Gastroesophageal sphincter (tissue), 3 donors: ENCODE measurements at regions not wholly inside any gene's neighbourhood (a gene's known extent, or its start where the extent isn't known, plus 50 kb on each side); places are given as distances from the start of the nearest gene placed in this dataset.

Experiments
- CTCF ChIP-seq, 4 experiments: fragments of 200-600 bp in 2 of 4; fragments of 450-650 bp in 2 of 4; sonication (generic) in 1 of 4; IDR thresholded peaks; one replicate each; pipeline ENCODE4 v1.5.1; 2017 to 2019; ENCODE audit warnings: antibody characterized with exemption in 4 of 4, mild to moderate bottlenecking in 2 of 4, moderate library complexity in 2 of 4
- EP300 ChIP-seq: sonication (generic); formaldehyde crosslinking; IDR thresholded peaks from one replicate; pipeline ENCODE4 v1.6.1; 2017; ENCODE audit warnings: antibody characterized with exemption, mild to moderate bottlenecking
- POLR2A ChIP-seq, 2 donors: fragments of 450-650 bp; IDR thresholded peaks; one replicate each; pipeline ENCODE4 v1.6.1; 2017; ENCODE audit warnings: antibody characterized with exemption in 2 of 2, mild to moderate bottlenecking in 2 of 2, moderate library complexity in 1 of 2

GRCh38 chr2:188134241-188134640 lies 157.4 kb upstream of the GULP1 start:
- TF ChIP-seq CTCF (IDR thresholded peaks at IDR 0.05) (no peak), EP300 (no peak), POLR2A (IDR thresholded peaks at IDR 0.05) (no peak)
